M059J (cell line): ENCODE measurements at regions not wholly inside any gene's neighbourhood (a gene's known extent, or its start where the extent isn't known, plus 50 kb on each side); places are given as distances from the start of the nearest gene placed in this dataset.
"Not testable (repeated sequence)": the region's sequence is repeated elsewhere in the genome, so short reads cannot be mapped to it uniquely, and the experiment has no call there.

Source experiments
- DNase-seq: peaks from one replicate; pipeline ENCODE4 v3.0.0-alpha.2; 2012; ENCODE audit warnings: low read depth

GRCh38 chr7:21317966-21318915, 109.6 kb upstream of the SP4 start:
- peak; percentile 7 for DNase-seq

- no peak for DNase-seq
Observed at GRCh38 chr7:21318916-21319270, 109.0 kb upstream of the SP4 start.

- no peak for DNase-seq
Observed at GRCh38 chr7:21326241-21326640, 101.6 kb upstream of the SP4 start.

- DNase-seq: no peak
Observed at GRCh38 chr7:21326921-21327320, 101.0 kb upstream of the SP4 start.

- DNase-seq: no peak
Observed at GRCh38 chr7:21327422-21328409, 100.2 kb upstream of the SP4 start.

- DNase-seq: no peak
Observed at GRCh38 chr7:21330462-21331178, 97.3 kb upstream of the SP4 start.

GRCh38 chr7:21334906-21335305, 93.0 kb upstream of the SP4 start:
- DNase-seq: no peak

- DNase-seq: no peak
Observed at GRCh38 chr7:21336743-21337142, 91.1 kb upstream of the SP4 start.

- DNase-seq: no peak
Observed at GRCh38 chr7:21338728-21339164, 89.1 kb upstream of the SP4 start.

- not testable (repeated sequence) for DNase-seq
Observed at GRCh38 chr7:21344900-21345299, 83.0 kb upstream of the SP4 start.

- no peak for DNase-seq
Observed at GRCh38 chr7:21345361-21345760, 82.5 kb upstream of the SP4 start.

GRCh38 chr7:21346297-21346696, 81.6 kb upstream of the SP4 start:
- no peak for DNase-seq

GRCh38 chr7:21352540-21353387, 75.1 kb upstream of the SP4 start:
- no peak for DNase-seq

GRCh38 chr7:21353388-21353780, 74.5 kb upstream of the SP4 start:
- DNase-seq: no peak

GRCh38 chr7:21354284-21354683, 73.6 kb upstream of the SP4 start:
- DNase-seq: no peak

GRCh38 chr7:21355406-21355874, 72.4 kb upstream of the SP4 start:
- DNase-seq: no peak

GRCh38 chr7:21356616-21357015, 71.3 kb upstream of the SP4 start:
- DNase-seq: no peak

GRCh38 chr7:21357151-21358097, 70.5 kb upstream of the SP4 start:
- DNase-seq: no peak

GRCh38 chr7:21358648-21359047, 69.2 kb upstream of the SP4 start:
- no peak for DNase-seq

GRCh38 chr7:21359163-21359562, 68.7 kb upstream of the SP4 start:
- no peak for DNase-seq
